Right lobe of liver (tissue), 4 donors: ENCODE measurements at regions not wholly inside any gene's neighbourhood (a gene's known extent, or its start where the extent isn't known, plus 50 kb on each side); places are given as distances from the start of the nearest gene placed in this dataset.

Source experiments
- POLR2A ChIP-seq: fragments of 450-650 bp; IDR thresholded peaks from one replicate; pipeline ENCODE4 v1.6.1; 2017; ENCODE audit warnings: antibody characterized with exemption, mild to moderate bottlenecking
- TF ChIP-seq, protein P1 (sequence below), 4 donors: fragments of 200-600 bp in 3 of 4; fragments of 450-650 bp in 1 of 4; IDR thresholded peaks; one replicate each; pipeline versions ENCODE4 v1.5.1 to v1.8.0; 2016 to 2022; ENCODE audit warnings: antibody characterized with exemption in 4 of 4, mild to moderate bottlenecking in 2 of 4
- donor health status: DM: no; HTN: no; CAD: no.
- donor health status: DM: no; HTN: no; CAD: no.
- donor health status: DM: no; HTN: yes; CAD: no.

DNA sequence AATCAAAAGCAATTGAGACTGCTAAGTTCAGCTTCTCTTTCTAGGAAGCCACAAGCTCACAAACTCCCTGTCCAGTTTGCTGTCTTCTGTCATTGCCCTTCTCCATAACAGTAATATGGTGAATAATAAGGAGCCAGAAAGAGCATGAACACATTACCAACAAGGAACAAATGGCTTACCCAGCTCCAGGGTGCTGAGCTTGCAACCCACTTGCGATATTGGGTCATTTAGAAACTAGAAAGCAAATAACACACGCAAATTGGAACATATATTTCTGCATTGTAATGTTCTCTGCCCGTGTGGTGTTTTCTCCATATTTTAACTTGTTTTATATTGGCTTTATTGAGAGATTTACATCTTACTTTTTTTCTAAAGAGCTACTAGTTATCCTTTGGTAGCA lies 325.3 kb downstream of the GBE1 start:
- no peak for TF ChIP-seq POLR2A
- TF ChIP-seq, protein P1, sequence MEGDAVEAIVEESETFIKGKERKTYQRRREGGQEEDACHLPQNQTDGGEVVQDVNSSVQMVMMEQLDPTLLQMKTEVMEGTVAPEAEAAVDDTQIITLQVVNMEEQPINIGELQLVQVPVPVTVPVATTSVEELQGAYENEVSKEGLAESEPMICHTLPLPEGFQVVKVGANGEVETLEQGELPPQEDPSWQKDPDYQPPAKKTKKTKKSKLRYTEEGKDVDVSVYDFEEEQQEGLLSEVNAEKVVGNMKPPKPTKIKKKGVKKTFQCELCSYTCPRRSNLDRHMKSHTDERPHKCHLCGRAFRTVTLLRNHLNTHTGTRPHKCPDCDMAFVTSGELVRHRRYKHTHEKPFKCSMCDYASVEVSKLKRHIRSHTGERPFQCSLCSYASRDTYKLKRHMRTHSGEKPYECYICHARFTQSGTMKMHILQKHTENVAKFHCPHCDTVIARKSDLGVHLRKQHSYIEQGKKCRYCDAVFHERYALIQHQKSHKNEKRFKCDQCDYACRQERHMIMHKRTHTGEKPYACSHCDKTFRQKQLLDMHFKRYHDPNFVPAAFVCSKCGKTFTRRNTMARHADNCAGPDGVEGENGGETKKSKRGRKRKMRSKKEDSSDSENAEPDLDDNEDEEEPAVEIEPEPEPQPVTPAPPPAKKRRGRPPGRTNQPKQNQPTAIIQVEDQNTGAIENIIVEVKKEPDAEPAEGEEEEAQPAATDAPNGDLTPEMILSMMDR (IDR thresholded peaks at IDR 0.05): no peak
